HFFc6 (cell line): ENCODE measurements at regions not wholly inside any gene's neighbourhood (a gene's known extent, or its start where the extent isn't known, plus 50 kb on each side); places are given as distances from the start of the nearest gene placed in this dataset.

Experiments used
- DNase-seq: peaks from one replicate; pipeline ENCODE4 v3.0.0-alpha.2; 2018
- H3K27ac Mint-ChIP-seq: 2 replicates; pipeline ENCODE4 v1.8.0; 2020; ENCODE audit warnings: mild to moderate bottlenecking, mixed read lengths
- H3K27me3 Mint-ChIP-seq: 2 replicates; pipeline ENCODE4 v1.8.0; 2021; ENCODE audit warnings: mild to moderate bottlenecking, moderate library complexity, mixed read lengths; ENCODE audit not compliant: insufficient read depth
- H3K36me3 Mint-ChIP-seq: 2 replicates; pipeline ENCODE4 v1.8.0; 2021; ENCODE audit warnings: low read depth, mixed read lengths
- H3K4me1 Mint-ChIP-seq: 2 replicates; pipeline ENCODE4 v1.8.0; 2020; ENCODE audit warnings: low read depth, mixed read lengths
- H3K4me3 Mint-ChIP-seq: 2 replicates; pipeline ENCODE4 v1.8.0; 2020; ENCODE audit warnings: mild to moderate bottlenecking, moderate library complexity, mixed read lengths
- H3K9me3 Mint-ChIP-seq: 2 replicates; pipeline ENCODE4 v1.8.0; 2020; ENCODE audit warnings: mild to moderate bottlenecking, mixed read lengths
- CTCF ChIP-seq: fragments of 200-600 bp; sonication (generic); IDR thresholded peaks from 2 replicates; pipeline ENCODE4 v1.5.0; 2021; ENCODE audit warnings: antibody characterized with exemption, mild to moderate bottlenecking

GRCh38 chr3:99118381-99118780 is 216.9 kb upstream of the DCBLD2 start:
- Mint-ChIP-seq H3K9me3 (no peaks in the 10 kb centered on the region), H3K36me3 (peaks cover 5% of the 10 kb centered on the region; the same call in 1 of the 2 replicates)
- peak; percentile 73 for DNase-seq

GRCh38 chr3:99114565-99115291 is 213.2 kb upstream of the DCBLD2 start:
- H3K27ac Mint-ChIP-seq: no peak overlapping the region
- H3K9me3 Mint-ChIP-seq: no peaks in the 10 kb centered on the region
- no peaks in the 10 kb centered on the region; the same call in 1 of the 2 replicates for H3K27me3 Mint-ChIP-seq
- TF ChIP-seq CTCF: peak; percentile 88
- peak; percentile 64 for DNase-seq
- no peak overlapping the region for H3K4me3 Mint-ChIP-seq
- H3K36me3 Mint-ChIP-seq: no peaks in the 10 kb centered on the region
- peaks cover 50% of the 10 kb centered on the region for H3K4me1 Mint-ChIP-seq

More at GRCh38 chr3:99118381-99118780, 216.9 kb upstream of the DCBLD2 start:
- no peak for TF ChIP-seq CTCF
- no peaks in the 10 kb centered on the region; the same call in 1 of the 2 replicates for H3K27me3 Mint-ChIP-seq
- H3K4me3 Mint-ChIP-seq: no peak overlapping the region; the same call in 1 of the 2 replicates
- peak overlapping the region; percentile 42; the same call in 1 of the 2 replicates for H3K27ac Mint-ChIP-seq
- peaks cover 54% of the 10 kb centered on the region for H3K4me1 Mint-ChIP-seq

- Mint-ChIP-seq H3K27me3 (no peaks in the 10 kb centered on the region; the same call in 1 of the 2 replicates), H3K27ac (no peak overlapping the region), H3K9me3 (no peaks in the 10 kb centered on the region), H3K36me3 (no peaks in the 10 kb centered on the region), H3K4me1 (peaks cover 32% of the 10 kb centered on the region), H3K4me3 (no peak overlapping the region)
- no peak for DNase-seq
- TF ChIP-seq CTCF: no peak
Observed at GRCh38 chr3:99111235-99111634, 209.7 kb upstream of the DCBLD2 start.

GRCh38 chr3:99110401-99110800 is 208.9 kb upstream of the DCBLD2 start:
- Mint-ChIP-seq H3K4me1 (peaks cover 30% of the 10 kb centered on the region), H3K36me3 (no peaks in the 10 kb centered on the region), H3K27me3 (peaks cover 1% of the 10 kb centered on the region), H3K9me3 (no peaks in the 10 kb centered on the region), H3K27ac (no peak overlapping the region), H3K4me3 (no peak overlapping the region)
- TF ChIP-seq CTCF: no peak
- no peak for DNase-seq

- DNase-seq: peak; percentile 96
- H3K4me3 Mint-ChIP-seq: no peak overlapping the region
- peak overlapping the region; percentile 79 for H3K27ac Mint-ChIP-seq
- H3K36me3 Mint-ChIP-seq: no peaks in the 10 kb centered on the region
- H3K9me3 Mint-ChIP-seq: no peaks in the 10 kb centered on the region
- peaks cover 3% of the 10 kb centered on the region for H3K27me3 Mint-ChIP-seq
- TF ChIP-seq CTCF: no peak
- peaks cover 20% of the 10 kb centered on the region for H3K4me1 Mint-ChIP-seq
Observed at GRCh38 chr3:99108508-99108907, 207.0 kb upstream of the DCBLD2 start.
